Pancreas (tissue), 10 donors: ENCODE measurements at regions not wholly inside any gene's neighbourhood (a gene's known extent, or its start where the extent isn't known, plus 50 kb on each side); places are given as distances from the start of the nearest gene placed in this dataset.

Experiments
- ATAC-seq, 4 donors: fragments of 200-7000 bp; cut with Tn5 transposase; one replicate each; pipeline versions ENCODE4 v1.8.0 to v1.9.1; 2020; ENCODE audit warnings: mild to moderate bottlenecking in 4 of 4, moderate library complexity in 4 of 4
- DNase-seq, 6 donors: peaks; one replicate each; pipeline ENCODE4 v3.0.0-alpha.2; 2020
- FAIRE-seq: peaks from 2 replicates; lab custom pipeline; 2012; peaks lifted over from hg19 to GRCh38; lab: Jason Lieb, UNC
- H3K27ac ChIP-seq, 4 donors: fragments of 200-600 bp; sonication (generic); 1 replicate in 3 of 4; 2 replicates in 1 of 4; pipeline versions ENCODE4 v1.5.0 to v1.8.0; 2020
- H3K27me3 ChIP-seq, 4 donors: fragments of 200-600 bp; one replicate each; pipeline ENCODE4 v1.8.0; 2021
- H3K36me3 ChIP-seq, 3 donors: fragments of 200-600 bp; sonication (generic) in 1 of 3; one replicate each; pipeline versions ENCODE4 v1.5.0 to v1.8.0; 2020 to 2021
- H3K4me1 ChIP-seq, 3 donors: fragments of 200-600 bp; one replicate each; pipeline ENCODE4 v1.8.0; 2021
- H3K4me3 ChIP-seq, 4 donors: fragments of 200-600 bp; sonication (generic) in 2 of 4; one replicate each; pipeline versions ENCODE4 v1.5.0 to v1.8.0; 2020 to 2021
- H3K9me3 ChIP-seq, 4 donors: fragments of 200-600 bp; one replicate each; pipeline ENCODE4 v1.8.0; 2021
- WGBS, 2 donors: extraction: QIAGEN DNeasy Blood & Tissue Kit; methylation state at CpG; one replicate each; pipeline ENCODE4 v1.1.7; 2013; 5-methylcytosine and 5-hydroxymethylcytosine counted together
- intact Hi-C, 3 donors: fragments of 100-400 bp; cut with DNase I; formaldehyde crosslinking; loops; one replicate each; pipeline versions ENCODE4 v1.11.1 to v1.14.2; 2022
- TF ChIP-seq, protein P1 (sequence below), 4 donors: fragments of 200-600 bp; sonication (generic) in 3 of 4; IDR thresholded peaks; one replicate each; pipeline versions ENCODE4 v1.5.0 to v1.8.0; 2021; ENCODE audit warnings: antibody characterized with exemption in 4 of 4
- donor health status: healthy with polysubstance abuse.
- donor health status: DM: no; HTN: no; CAD: no; lungs with moderate emphysema.
- donor health status: DM: no; HTN: no; CAD: no.
- donor health status: control.
- donor health status: control.
- donor health status: Bipolar disorder and iron deficiency.
- donor health status: DM: yes; HTN: yes; CAD: no.
- donor health status: DM: no; HTN: no; CAD: no.
- donor health status: DM: no; HTN: no; CAD: no.
- donor health status: DM: yes; HTN: yes; CAD: no.

DNA sequence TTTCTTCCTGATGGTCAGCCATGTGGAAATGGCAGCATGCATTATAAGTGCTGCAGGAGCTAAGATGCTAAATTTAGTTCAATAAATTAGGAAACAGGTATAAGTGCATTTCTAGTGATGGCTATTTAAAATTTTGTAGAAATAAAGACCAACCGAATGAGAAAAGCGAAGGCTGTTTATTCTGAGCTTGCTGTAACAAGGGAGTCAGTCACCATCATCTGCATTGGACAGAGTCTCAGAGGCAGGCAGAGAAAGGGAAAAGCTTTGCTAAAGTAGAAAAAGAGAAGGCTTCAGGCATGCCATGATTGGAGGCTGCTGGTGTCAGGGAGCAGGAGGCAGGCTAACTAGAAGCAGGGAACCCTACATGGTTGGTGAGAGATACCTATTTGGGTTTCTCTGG is 451.0 kb downstream of the EDEM1 start:
- Histone ChIP-seq H3K4me3 (no peak overlapping the region), H3K27ac (no peak overlapping the region), H3K9me3 (no peaks in the 10 kb centered on the region), H3K4me1 (no peaks in the 10 kb centered on the region), H3K36me3 (no peaks in the 10 kb centered on the region), H3K27me3 (no peaks in the 10 kb centered on the region)
- TF ChIP-seq, protein P1, sequence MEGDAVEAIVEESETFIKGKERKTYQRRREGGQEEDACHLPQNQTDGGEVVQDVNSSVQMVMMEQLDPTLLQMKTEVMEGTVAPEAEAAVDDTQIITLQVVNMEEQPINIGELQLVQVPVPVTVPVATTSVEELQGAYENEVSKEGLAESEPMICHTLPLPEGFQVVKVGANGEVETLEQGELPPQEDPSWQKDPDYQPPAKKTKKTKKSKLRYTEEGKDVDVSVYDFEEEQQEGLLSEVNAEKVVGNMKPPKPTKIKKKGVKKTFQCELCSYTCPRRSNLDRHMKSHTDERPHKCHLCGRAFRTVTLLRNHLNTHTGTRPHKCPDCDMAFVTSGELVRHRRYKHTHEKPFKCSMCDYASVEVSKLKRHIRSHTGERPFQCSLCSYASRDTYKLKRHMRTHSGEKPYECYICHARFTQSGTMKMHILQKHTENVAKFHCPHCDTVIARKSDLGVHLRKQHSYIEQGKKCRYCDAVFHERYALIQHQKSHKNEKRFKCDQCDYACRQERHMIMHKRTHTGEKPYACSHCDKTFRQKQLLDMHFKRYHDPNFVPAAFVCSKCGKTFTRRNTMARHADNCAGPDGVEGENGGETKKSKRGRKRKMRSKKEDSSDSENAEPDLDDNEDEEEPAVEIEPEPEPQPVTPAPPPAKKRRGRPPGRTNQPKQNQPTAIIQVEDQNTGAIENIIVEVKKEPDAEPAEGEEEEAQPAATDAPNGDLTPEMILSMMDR (IDR thresholded peaks at IDR 0.05) = no peak
- intact Hi-C loops = no loop called here
- WGBS, 2 donors = 79 to 93% methylated on average over 2 of the region's 2 CpGs
- FAIRE-seq (no peak), DNase-seq (no peak), ATAC-seq (no peak)

DNA sequence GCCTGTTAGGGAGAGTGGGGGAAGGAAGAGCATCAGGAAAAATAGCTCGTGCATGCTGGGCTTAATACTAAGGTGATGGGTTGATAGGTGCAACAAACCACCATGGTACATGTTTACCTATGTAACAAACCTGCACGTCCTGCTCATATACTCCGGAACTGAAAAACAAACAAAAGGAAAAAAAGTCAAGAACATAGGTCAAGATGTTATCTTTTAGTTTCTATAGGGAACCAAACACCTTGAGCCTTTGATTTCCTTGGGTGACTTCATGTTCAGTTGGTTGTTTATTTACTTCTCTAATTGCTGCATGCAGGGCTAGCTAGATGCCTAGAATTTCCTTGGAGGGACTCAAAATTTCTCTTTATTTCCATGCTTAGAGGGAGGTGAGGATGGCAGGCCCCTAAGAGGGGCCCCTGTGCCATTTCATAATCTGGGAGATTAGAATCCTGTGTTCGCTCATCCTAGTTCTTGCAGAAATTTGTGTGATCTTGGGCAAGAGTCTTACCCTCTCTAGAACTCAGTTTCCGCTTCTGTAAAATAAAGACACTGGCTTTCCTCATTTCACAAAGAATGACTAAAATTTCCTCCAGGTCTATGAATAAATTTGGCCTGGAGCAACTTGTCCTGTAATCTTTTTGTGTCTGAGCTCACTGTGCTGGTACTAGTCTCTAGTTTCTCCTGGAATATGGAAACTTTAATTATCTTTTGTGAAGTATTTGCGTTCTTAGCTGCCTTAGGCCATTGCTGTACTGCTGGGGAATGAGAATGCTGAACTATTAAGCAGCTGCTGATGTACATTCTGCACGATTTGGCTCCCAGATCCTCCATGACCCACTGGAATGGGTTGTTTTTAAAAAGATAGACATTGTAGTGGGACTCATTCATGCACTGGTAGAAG is 457.5 kb downstream of the EDEM1 start:
- Histone ChIP-seq H3K27ac (no peak overlapping the region), H3K9me3 (no peaks in the 10 kb centered on the region), H3K4me1 (no peaks in the 10 kb centered on the region), H3K4me3 (no peak overlapping the region), H3K27me3 (no peaks in the 10 kb centered on the region), H3K36me3 (no peaks in the 10 kb centered on the region)
- ATAC-seq = no peak
- intact Hi-C loops = no loop called here
- DNase-seq = no peak
- TF ChIP-seq, protein P1 (IDR thresholded peaks at IDR 0.05) = no peak
- no peak for FAIRE-seq
- WGBS, 2 donors = 48% methylated on average over 7 of the region's 7 CpGs

DNA sequence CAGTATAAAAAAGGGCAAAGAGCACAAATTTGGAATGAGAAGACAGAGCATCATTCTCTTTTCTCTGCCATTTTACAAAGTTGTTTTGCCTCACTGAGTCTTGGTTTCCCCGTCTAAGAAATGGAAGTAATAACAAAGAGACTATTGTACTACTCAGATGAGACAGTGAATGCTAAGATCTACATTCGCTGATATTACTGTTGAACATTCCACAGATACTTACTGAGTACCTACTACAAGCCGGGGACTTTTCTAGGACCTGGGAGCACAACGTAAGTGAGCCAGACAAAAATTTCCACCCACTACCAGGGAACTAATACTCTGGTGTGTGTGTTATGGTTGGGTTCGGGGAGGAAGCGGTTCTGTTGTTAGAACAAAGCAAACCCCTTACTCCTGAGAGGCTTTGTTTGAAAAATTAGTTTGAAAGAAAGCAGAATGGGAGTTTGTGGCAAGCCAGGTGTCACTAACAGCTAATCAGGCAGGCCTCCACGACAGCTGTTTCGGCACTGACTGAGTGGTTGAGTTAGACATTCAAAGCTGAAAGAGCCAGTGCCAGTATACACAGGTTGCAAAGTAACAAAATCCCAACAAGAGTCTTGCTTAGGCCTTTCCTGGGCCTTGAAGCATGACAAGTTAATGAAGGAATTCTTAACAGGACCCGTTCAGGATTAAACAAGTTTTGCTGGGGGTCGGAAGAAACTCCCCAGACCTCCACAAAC is 458.3 kb downstream of the EDEM1 start:
- intact Hi-C loops = no loop called here
- no peak for ATAC-seq
- WGBS, 2 donors = 59 to 65% methylated on average over 10 of the region's 10 CpGs

DNA sequence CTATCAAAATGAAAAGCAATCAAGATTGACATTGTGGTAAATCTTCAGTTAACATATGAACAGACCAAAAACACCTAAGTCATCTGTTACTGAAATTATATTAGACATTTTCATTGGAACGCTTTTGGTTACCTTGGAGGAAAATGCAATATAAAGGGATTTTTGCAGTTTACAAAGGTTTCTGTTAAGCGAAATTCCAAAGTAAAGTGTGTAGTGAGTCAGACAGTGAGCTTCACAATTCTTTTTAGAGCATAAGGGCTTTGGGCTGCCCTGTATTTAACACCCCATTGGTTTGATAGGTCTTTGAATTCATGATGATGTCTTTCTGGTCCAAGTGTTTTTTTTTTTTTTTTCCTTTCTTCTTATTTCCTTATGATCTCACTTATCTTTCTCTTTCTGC is 462.8 kb downstream of the EDEM1 start:
- DNase-seq (no peak), FAIRE-seq (no peak), ATAC-seq (no peak)
- Histone ChIP-seq H3K9me3 (no peaks in the 10 kb centered on the region), H3K4me3 (no peak overlapping the region), H3K27me3 (no peaks in the 10 kb centered on the region), H3K4me1 (no peaks in the 10 kb centered on the region), H3K36me3 (no peaks in the 10 kb centered on the region), H3K27ac (no peak overlapping the region)
- intact Hi-C loops = no loop called here
- 72 to 73% methylated on average over 2 of the region's 2 CpGs for WGBS, 2 donors
- TF ChIP-seq, protein P1 (IDR thresholded peaks at IDR 0.05) = no peak

More for the DNA sequence above, 458.3 kb downstream of the EDEM1 start:
- no peaks in the 10 kb centered on the region for H3K36me3 ChIP-seq
- H3K4me3 ChIP-seq = no peak overlapping the region
- TF ChIP-seq, protein P1 (IDR thresholded peaks at IDR 0.05) = no peak
- no peak overlapping the region for H3K27ac ChIP-seq
- DNase-seq (no peak), FAIRE-seq (no peak)
- no peaks in the 10 kb centered on the region for H3K9me3 ChIP-seq
- no peaks in the 10 kb centered on the region for H3K4me1 ChIP-seq
- no peaks in the 10 kb centered on the region for H3K27me3 ChIP-seq
